ENCODE measurements at regions not wholly inside any gene's neighbourhood (a gene's known extent, or its start where the extent isn't known, plus 50 kb on each side); places are given as distances from the start of the nearest gene placed in this dataset.

DNA sequence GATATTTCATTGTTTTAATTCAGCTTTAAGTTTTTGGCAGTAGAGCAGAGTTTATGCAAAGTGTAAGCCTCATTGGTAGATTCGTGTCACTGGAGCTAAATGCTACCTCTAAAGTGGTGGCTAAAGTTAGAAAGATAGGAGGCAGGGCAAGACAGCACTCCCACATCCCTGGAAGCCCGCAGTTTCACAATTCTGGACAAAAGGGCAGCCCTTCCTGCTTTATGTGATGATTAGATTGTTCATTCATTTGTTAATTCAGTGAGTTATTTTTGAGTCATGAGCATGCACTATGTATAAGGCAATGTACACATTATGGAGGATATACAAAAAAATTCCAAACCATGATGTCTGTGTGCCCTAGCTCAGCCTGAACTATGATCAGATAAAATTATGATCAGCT, 52.1 kb upstream of the EIF3M start:
- DNase-seq (ENCODE audit: extremely low read depth in 1 of 11, low read depth in 9 of 11, low spot score in 4 of 11): no peak

DNA sequence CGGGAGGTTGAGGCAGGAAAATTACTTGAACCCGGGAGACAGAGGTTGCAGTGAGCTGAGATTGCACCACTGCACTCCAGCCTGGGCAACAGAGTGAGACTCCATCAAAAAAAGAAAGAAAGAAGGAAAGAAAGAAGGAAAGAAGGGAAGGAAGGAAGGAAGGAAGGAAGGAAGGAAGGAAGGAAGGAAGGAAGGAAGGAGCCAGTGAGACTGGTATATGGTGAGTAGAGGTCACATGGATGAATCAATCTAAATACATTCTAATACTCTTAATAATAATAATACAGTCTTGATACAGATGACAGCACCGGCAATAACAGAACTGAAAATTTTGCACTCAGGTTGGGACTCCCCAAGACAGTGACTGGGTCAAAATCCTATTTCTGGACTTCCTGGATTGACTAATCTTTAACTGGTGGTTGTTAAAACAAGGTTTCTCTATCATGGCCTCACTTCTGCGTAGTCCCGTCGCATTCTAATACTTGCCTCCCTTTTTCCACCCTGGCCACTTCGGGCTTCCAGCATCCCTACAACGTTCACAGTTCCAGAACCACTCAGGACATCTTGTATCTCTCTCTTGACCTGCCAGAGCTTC, 53.5 kb upstream of the EIF3M start:
- no peak for DNase-seq (ENCODE audit: extremely low read depth in 1 of 11, low read depth in 9 of 11, low spot score in 4 of 11)

DNA sequence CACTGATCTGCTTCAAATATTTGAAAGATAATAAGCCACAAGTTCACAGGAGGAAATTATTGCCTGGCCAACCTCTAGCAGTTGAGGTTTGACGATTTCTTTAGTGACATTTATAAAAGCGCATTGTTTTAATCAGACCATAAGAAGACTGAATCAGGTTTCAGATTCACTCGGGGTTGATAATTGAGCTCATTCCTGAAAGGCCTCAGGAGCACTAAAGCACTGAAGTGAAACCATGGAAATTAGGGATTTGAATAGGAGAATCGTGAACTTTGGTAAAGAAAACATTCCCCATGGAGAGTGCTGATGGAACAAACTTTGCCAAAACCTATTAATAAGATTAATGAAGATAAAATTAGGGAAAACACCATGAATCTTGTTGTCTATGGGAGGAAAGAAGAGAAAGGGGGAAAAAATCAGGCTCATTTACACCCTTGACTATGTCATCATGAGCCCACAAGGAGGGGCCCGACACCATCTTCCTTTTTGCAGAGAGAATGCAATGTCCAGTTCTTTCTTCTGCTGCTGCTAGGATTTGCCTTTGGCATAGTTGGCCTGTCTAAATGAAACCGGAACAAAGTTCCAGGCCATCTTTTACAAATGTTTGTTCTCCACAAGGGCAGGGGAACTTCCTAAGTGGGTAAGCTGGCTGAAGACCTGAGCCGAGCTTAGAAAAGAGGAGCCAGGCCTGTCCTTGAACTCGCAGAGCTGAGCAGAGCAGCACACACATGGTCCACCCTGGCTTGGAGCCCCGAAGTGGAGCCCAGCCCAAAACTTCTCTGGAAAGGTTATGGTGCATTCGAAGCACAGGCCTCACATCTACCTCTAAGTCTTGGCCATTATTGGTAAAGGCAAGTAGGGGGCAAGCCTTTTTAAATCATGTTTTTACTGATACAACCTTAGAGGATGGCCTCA, 56.1 kb upstream of the EIF3M start:
- peak in 6 of 11 donors; percentile 36 to 63 (median 52) for DNase-seq (ENCODE audit: extremely low read depth in 1 of 11, low read depth in 9 of 11, low spot score in 4 of 11)

DNA sequence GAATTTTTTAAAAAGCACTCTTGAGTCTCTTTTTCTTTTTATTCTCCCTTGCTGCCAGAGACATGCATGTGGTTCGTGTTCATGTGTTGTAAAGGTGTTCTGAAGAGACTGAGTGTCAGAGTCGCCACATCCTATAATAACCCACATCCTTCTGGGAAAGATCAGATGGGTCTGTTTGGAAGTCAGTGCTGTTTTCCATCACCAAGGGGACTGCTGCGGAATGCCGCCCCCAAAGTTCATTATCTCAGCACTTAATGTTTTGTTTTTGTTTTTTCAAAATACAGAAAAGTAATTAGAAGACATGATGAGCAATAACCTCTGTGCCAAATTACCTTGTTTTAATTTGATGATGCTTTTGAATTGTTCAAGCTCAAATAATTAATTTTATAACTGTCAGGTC, 56.9 kb upstream of the EIF3M start:
- peak in 3 of 11 donors; percentile 31 to 56 (median 53) for DNase-seq (ENCODE audit: extremely low read depth in 1 of 11, low read depth in 9 of 11, low spot score in 4 of 11)

DNA sequence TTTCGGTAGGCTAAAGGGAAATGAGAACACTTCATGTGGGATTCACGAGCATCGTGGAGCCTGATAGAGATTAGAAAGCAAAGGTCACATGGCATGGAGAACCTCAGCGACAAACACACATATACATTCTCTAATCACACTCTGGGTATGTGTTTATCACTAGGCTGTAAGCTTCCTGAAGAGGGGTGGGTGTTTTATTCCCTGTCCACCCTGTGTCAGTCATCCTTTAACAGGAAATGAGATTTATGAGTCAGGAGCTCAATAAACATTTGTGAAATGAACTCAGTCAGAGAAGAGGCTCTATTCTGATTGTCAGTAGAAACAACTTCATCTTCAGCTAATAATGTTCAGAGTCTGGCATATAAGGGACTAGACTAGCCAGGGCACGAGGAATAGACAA, 71.7 kb upstream of the EIF3M start:
- DNase-seq (ENCODE audit: extremely low read depth in 1 of 11, low read depth in 9 of 11, low spot score in 4 of 11): no peak

- DNase-seq (ENCODE audit: extremely low read depth in 1 of 11, low read depth in 9 of 11, low spot score in 4 of 11): no peak
These were observed 73.6 kb upstream of the EIF3M start for GRCh38 chr11:32510039-32510438.

GRCh38 chr11:32508780-32509179, 73.4 kb upstream of the WT1 start:
- DNase-seq (ENCODE audit: extremely low read depth in 1 of 11, low read depth in 9 of 11, low spot score in 4 of 11): no peak

GRCh38 chr11:32500001-32500400, 64.7 kb upstream of the WT1 start:
- no peak for DNase-seq (ENCODE audit: extremely low read depth in 1 of 11, low read depth in 9 of 11, low spot score in 4 of 11)

DNA sequence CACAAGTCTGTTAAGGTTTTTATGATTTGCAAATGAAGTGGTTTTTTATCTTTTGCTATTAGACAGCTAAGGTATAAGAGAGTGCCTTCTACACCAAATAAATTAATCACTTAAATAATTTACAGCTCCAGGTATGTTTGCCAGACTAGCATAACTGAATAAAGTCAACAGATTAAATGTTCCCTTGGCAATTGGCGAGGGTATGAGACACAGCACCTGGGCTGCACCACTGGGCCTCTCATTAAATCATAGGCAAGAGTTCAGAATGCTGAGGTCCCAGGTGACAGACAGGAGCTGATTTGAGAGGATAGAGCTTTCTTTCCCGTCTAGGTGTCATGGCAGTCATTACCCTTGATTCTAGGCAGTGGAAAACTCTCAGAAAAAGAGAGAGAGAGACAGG, 62.6 kb upstream of the WT1 start:
- DNase-seq (ENCODE audit: extremely low read depth in 1 of 11, low read depth in 9 of 11, low spot score in 4 of 11): no peak

- DNase-seq (ENCODE audit: extremely low read depth in 1 of 11, low read depth in 9 of 11, low spot score in 4 of 11): no peak
These were observed 59.3 kb upstream of the WT1 start for GRCh38 chr11:32494629-32495028.

DNA sequence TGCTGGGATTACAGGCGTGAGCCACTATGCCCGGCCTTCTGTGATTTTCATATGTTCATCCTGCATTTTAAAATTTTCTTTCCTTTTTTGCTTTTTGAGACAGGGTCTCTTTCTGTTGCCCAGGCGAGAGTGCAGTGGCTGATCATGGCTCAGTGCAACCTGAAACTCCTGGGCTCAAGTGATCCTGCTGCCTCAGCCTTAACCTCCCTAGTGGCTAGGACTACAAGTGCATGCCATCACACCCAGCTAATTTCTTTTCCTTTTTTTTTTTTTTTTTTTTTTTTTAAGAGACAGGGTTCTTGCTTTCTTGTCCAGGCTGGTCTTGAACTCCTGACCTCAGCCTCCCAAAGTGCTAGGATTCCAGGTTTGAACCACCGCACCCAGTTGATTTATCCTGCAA, 54.1 kb upstream of the WT1 start:
- no peak for DNase-seq (ENCODE audit: extremely low read depth in 1 of 11, low read depth in 9 of 11, low spot score in 4 of 11)

DNA sequence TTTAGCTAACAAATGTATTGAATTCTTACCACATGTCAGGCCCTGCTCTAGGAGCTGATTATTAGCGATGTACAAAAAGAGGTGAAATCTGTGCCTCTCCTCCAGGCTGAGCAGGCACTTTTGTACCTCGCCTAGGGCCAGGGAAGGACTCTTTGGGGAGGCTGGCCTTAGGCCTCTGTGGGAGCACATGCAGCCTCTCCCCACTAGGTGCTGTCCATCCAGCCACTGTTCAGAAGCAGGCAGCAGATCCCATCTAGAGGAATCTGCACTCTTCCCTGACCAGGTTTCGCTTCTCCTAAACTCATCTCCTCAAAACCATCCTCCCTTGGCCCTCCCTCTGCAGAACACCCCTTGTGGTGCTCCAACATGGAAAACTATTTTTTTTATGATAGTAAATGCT, 51.9 kb upstream of the WT1 start:
- no peak for DNase-seq (ENCODE audit: extremely low read depth in 1 of 11, low read depth in 9 of 11, low spot score in 4 of 11)

GRCh38 chr11:32485733-32486132, 50.4 kb upstream of the WT1 start:
- DNase-seq (ENCODE audit: extremely low read depth in 1 of 11, low read depth in 9 of 11, low spot score in 4 of 11): no peak

All from renal cortex interstitium (tissue), 11 donors.